Esophagus muscularis mucosa (tissue), 4 donors: ENCODE measurements at regions not wholly inside any gene's neighbourhood (a gene's known extent, or its start where the extent isn't known, plus 50 kb on each side); places are given as distances from the start of the nearest gene placed in this dataset.
A peak's percentile ranks its signal among the peaks of the same experiment; 100 is the strongest.

Experiments used
- DNase-seq: peaks from one replicate; pipeline ENCODE4 v3.0.0-alpha.2; 2017; ENCODE audit errors: extremely low spot score
- H3K27ac ChIP-seq, 4 donors: fragments of 200-600 bp; sonication (generic); replicated peaks in 1 of 4; 1 replicate in 3 of 4; 2 replicates in 1 of 4; pipeline ENCODE4 v1.5.1; 2016 to 2019; ENCODE audit warnings: mild to moderate bottlenecking in 1 of 4
- H3K27me3 ChIP-seq, 4 donors: fragments of 200-600 bp; sonication (generic); one replicate each; pipeline versions ENCODE4 v1.5.1 to v1.6.0; 2016 to 2019
- H3K36me3 ChIP-seq, 4 donors: fragments of 200-600 bp; sonication (generic); one replicate each; pipeline ENCODE4 v1.5.1; 2016 to 2019
- H3K4me1 ChIP-seq, 4 donors: fragments of 200-600 bp; sonication (generic); one replicate each; pipeline ENCODE4 v1.5.1; 2016 to 2019
- H3K4me3 ChIP-seq, 4 donors: fragments of 200-600 bp; sonication (generic); 1 replicate in 2 of 4; 2 replicates in 2 of 4; pipeline ENCODE4 v1.5.1; 2016 to 2019; ENCODE audit warnings: mild to moderate bottlenecking in 4 of 4, moderate library complexity in 1 of 4
- H3K9me3 ChIP-seq, 4 donors: fragments of 200-600 bp; sonication (generic); 1 replicate in 3 of 4; 2 replicates in 1 of 4; pipeline ENCODE4 v1.5.1; 2016 to 2019
- EP300 ChIP-seq: sonication (generic); formaldehyde crosslinking; IDR thresholded peaks from one replicate; pipeline ENCODE4 v1.6.1; 2017; ENCODE audit warnings: antibody characterized with exemption
- POLR2A ChIP-seq: fragments of 450-650 bp; IDR thresholded peaks from one replicate; pipeline ENCODE4 v1.6.1; 2017; ENCODE audit warnings: antibody characterized with exemption, moderate library complexity, mild to moderate bottlenecking, low read depth
- POLR2AphosphoS5 ChIP-seq, 2 donors: sonication (generic); formaldehyde crosslinking; IDR thresholded peaks; one replicate each; pipeline ENCODE4 v1.6.1; 2017; ENCODE audit warnings: antibody characterized with exemption in 2 of 2
- WGBS: methylation state at CpG from one replicate; pipeline ENCODE4 v1.1.5; 2018; 5-methylcytosine and 5-hydroxymethylcytosine counted together
- intact Hi-C: fragments of 100-400 bp; cut with DNase I; formaldehyde crosslinking; loops from one replicate; pipeline ENCODE4 v1.15.1; 2023
- small RNA-seq, 3 donors: library from RNA; depleted of rRNA; stranded (forward); fragments of <200 nt; gene quantifications; one replicate each; pipeline ENCODE3, GENCODE V24; 2016
- TF ChIP-seq, protein P1 (sequence below), 3 experiments: fragments of 200-600 bp in 2 of 3; fragments of 450-650 bp in 1 of 3; sonication (generic) in 2 of 3; IDR thresholded peaks; one replicate each; pipeline ENCODE4 v1.5.1; 2017 to 2019; ENCODE audit warnings: antibody characterized with exemption in 3 of 3, mild to moderate bottlenecking in 2 of 3, moderate library complexity in 1 of 3

GRCh38 chr2:111712940-111713515 lies 171.0 kb downstream of the ANAPC1 start:
- H3K36me3 ChIP-seq: no peaks in the 10 kb centered on the region
- intact Hi-C loops: no loop called here
- 100% methylated on average over 5 of the region's 5 CpGs for WGBS
- H3K27ac ChIP-seq: no peak overlapping the region
- H3K27me3 ChIP-seq: no peaks in the 10 kb centered on the region
- H3K4me3 ChIP-seq: no peak overlapping the region
- peak; percentile 82 for DNase-seq
- TF ChIP-seq POLR2AphosphoS5 (IDR thresholded peaks at IDR 0.05) (no peak), POLR2A (no peak), EP300 (no peak)
- TF ChIP-seq, protein P1, sequence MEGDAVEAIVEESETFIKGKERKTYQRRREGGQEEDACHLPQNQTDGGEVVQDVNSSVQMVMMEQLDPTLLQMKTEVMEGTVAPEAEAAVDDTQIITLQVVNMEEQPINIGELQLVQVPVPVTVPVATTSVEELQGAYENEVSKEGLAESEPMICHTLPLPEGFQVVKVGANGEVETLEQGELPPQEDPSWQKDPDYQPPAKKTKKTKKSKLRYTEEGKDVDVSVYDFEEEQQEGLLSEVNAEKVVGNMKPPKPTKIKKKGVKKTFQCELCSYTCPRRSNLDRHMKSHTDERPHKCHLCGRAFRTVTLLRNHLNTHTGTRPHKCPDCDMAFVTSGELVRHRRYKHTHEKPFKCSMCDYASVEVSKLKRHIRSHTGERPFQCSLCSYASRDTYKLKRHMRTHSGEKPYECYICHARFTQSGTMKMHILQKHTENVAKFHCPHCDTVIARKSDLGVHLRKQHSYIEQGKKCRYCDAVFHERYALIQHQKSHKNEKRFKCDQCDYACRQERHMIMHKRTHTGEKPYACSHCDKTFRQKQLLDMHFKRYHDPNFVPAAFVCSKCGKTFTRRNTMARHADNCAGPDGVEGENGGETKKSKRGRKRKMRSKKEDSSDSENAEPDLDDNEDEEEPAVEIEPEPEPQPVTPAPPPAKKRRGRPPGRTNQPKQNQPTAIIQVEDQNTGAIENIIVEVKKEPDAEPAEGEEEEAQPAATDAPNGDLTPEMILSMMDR (IDR thresholded peaks at IDR 0.05): no peak
- H3K4me1 ChIP-seq: peaks cover 8 to 34% (median 29%) of the 10 kb centered on the region in 4 donors
- H3K9me3 ChIP-seq: no peaks in the 10 kb centered on the region

GRCh38 chr2:111715987-111716904 lies 167.7 kb downstream of the ANAPC1 start:
- intact Hi-C loops: no loop called here
- no peaks in the 10 kb centered on the region for H3K9me3 ChIP-seq

DNA sequence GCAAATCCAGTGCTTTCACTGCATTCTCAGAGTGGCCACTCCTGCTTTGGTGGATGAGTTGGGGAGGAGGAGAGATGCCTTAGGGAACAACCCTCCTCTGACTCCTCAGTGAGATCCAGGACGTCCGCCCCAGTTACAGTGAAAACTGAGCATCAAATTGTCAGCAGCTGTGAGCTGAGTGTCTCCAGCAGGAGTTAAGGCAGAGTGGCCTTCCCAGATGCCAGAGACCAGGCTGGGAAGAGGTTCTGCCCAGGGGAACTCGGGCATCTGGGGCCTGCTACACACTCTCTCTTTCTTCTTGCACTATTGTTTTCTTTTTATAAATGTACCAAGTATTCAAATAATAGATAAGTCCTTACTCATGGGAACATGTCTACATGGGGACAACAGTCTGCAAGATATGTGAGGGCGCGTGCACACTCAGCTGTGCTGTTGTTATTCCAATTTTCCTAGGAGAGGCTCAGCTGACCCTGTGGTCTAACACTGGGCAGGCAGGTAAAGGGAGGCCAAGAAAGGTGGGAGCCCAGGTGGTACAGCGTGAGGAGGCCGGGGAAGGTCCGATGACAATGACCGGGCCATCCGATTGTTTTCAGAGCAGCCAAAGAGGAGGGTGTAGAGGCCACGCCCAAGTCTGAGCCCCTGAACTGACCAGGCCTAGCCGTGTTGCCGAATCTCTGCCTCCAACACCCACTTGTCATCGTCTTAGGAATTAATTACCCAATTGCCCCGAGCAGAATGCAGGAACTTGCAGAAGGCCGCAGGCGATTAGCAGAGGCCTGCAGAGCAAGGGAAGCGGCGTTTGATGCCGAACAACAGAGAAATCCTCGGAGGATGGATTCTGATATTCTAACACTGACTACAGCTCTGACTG lies 166.9 kb downstream of the ANAPC1 start:
- Histone ChIP-seq H3K36me3 (no peaks in the 10 kb centered on the region), H3K27me3 (no peaks in the 10 kb centered on the region), H3K27ac (no peak overlapping the region), H3K9me3 (no peaks in the 10 kb centered on the region), H3K4me3 (no peak overlapping the region), H3K4me1 (peaks cover 0 to 10% (median 8%) of the 10 kb centered on the region in 4 donors)
- DNase-seq: peak; percentile 53
- no peak for TF ChIP-seq POLR2AphosphoS5 (IDR thresholded peaks at IDR 0.05)
- TF ChIP-seq, protein P1 (IDR thresholded peaks at IDR 0.05): no peak
- no peak for TF ChIP-seq POLR2A
- TF ChIP-seq EP300: no peak
- WGBS: 91% methylated on average over 21 of the region's 21 CpGs
- intact Hi-C loops: no loop called here

More at GRCh38 chr2:111715987-111716904, 167.7 kb downstream of the ANAPC1 start:
- Histone ChIP-seq H3K27me3 (no peaks in the 10 kb centered on the region), H3K4me3 (no peak overlapping the region), H3K36me3 (no peaks in the 10 kb centered on the region), H3K27ac (no peak overlapping the region), H3K4me1 (peaks cover 0 to 10% (median 8%) of the 10 kb centered on the region in 4 donors)
- no peak for TF ChIP-seq EP300
- TF ChIP-seq, protein P1 (IDR thresholded peaks at IDR 0.05): no peak
- TF ChIP-seq POLR2A: no peak
- no peak for TF ChIP-seq POLR2AphosphoS5 (IDR thresholded peaks at IDR 0.05)
- 62% methylated on average over 13 of the region's 13 CpGs for WGBS
- peak; percentile 85 for DNase-seq

Small RNAs in the stretch of these regions (small RNA-seq; reads per million reads assigned to genes)
- 0 reads per million in 3 donors for gene MIR4435-2
